HepG2 (cell line): ENCODE measurements at regions not wholly inside any gene's neighbourhood (a gene's known extent, or its start where the extent isn't known, plus 50 kb on each side); places are given as distances from the start of the nearest gene placed in this dataset.
A peak's percentile ranks its signal among the peaks of the same experiment; 100 is the strongest.

Source experiments
- CSRNP1 ChIP-seq: sonication (generic); formaldehyde crosslinking; IDR thresholded peaks from 2 replicates; pipeline ENCODE4 v1.8.1; 2023; ENCODE audit warnings: mild to moderate bottlenecking, missing genetic modification reagents
- DBP ChIP-seq: sonication (generic); formaldehyde crosslinking; IDR thresholded peaks from 2 replicates; pipeline ENCODE4 v1.4.0; 2020; ENCODE audit warnings: missing genetic modification reagents; ENCODE audit errors: not compliant biosample characterization
- GATA4 ChIP-seq: sonication (generic); IDR thresholded peaks from 2 replicates; pipeline ENCODE4 v1.6.1; 2016; ENCODE audit warnings: antibody characterized with exemption, low read depth, borderline replicate concordance
- HMG20A ChIP-seq: IDR thresholded peaks from 2 replicates; pipeline ENCODE4 v1.6.1; 2016; ENCODE audit warnings: borderline replicate concordance
- KLF16 ChIP-seq, 2 experiments: sonication (generic) in 1 of 2; formaldehyde crosslinking in 1 of 2; IDR thresholded peaks; 2 replicates each; pipeline versions ENCODE4 v1.6.1 to v1.8.0; 2016 to 2023; ENCODE audit warnings: missing genetic modification reagents in 2 of 2, missing compliant biosample characterization in 1 of 2
- NFIC ChIP-seq: IDR thresholded peaks from 2 replicates; pipeline ENCODE4 v1.6.1; 2012; ENCODE audit warnings: mild to moderate bottlenecking, low read length, inconsistent platforms
- SETDB1 ChIP-seq: sonication (generic); formaldehyde crosslinking; IDR thresholded peaks from 2 replicates; pipeline ENCODE4 v1.5.1; 2020; ENCODE audit warnings: missing genetic modification reagents, mild to moderate bottlenecking, borderline replicate concordance
- TCF12 ChIP-seq, 2 experiments: fragments of 450-650 bp in 1 of 2; sonication (generic) in 1 of 2; formaldehyde crosslinking in 1 of 2; IDR thresholded peaks; 2 replicates each; pipeline versions ENCODE4 v1.6.1 to v1.8.0; 2017 to 2022; ENCODE audit warnings: antibody characterized with exemption in 1 of 2, mild to moderate bottlenecking in 1 of 2, missing genetic modification reagents in 1 of 2, moderate library complexity in 1 of 2
- TP53 ChIP-seq: sonication (generic); formaldehyde crosslinking; conservative IDR thresholded peaks from 2 replicates; pipeline ENCODE4 v1.4.0; 2020; ENCODE audit warnings: missing genetic modification reagents
- ZBTB20 ChIP-seq: sonication (generic); formaldehyde crosslinking; IDR thresholded peaks from 2 replicates; pipeline ENCODE4 v1.8.1; 2023; ENCODE audit warnings: missing genetic modification reagents, low read depth, mild to moderate bottlenecking, borderline replicate concordance
- ZFP90 ChIP-seq: sonication (generic); formaldehyde crosslinking; IDR thresholded peaks from 2 replicates; pipeline ENCODE4 v1.8.0; 2022; ENCODE audit warnings: missing genetic modification reagents, mild to moderate bottlenecking, inconsistent platforms, borderline replicate concordance
- ZNF224 ChIP-seq: sonication (generic); formaldehyde crosslinking; IDR thresholded peaks from 2 replicates; pipeline ENCODE4 v1.5.0; 2020; ENCODE audit warnings: mild to moderate bottlenecking, missing genetic modification reagents
- ZNF292 ChIP-seq: sonication (generic); formaldehyde crosslinking; IDR thresholded peaks from 2 replicates; pipeline ENCODE4 v1.8.1; 2022; ENCODE audit warnings: mild to moderate bottlenecking, low read depth, missing genetic modification reagents, borderline replicate concordance
- ZNF407 ChIP-seq: sonication (generic); formaldehyde crosslinking; IDR thresholded peaks from one replicate; pipeline ENCODE4 v1.5.1; 2020; ENCODE audit warnings: mild to moderate bottlenecking, missing genetic modification reagents; ENCODE audit errors: not compliant biosample characterization
- ZNF503 ChIP-seq: sonication (generic); formaldehyde crosslinking; IDR thresholded peaks from 2 replicates; pipeline ENCODE4 v1.4.0; 2020; ENCODE audit warnings: missing genetic modification reagents
- ZSCAN21 ChIP-seq: sonication (generic); formaldehyde crosslinking; IDR thresholded peaks from 2 replicates; pipeline ENCODE4 v1.8.0; 2022; ENCODE audit warnings: mild to moderate bottlenecking, missing genetic modification reagents, moderate library complexity, borderline replicate concordance

GRCh38 chr17:72403713-72404209, 282.9 kb downstream of the SOX9 start (continued):
- peak; percentile 58 for TF ChIP-seq ZNF407 (CRISPR knock-in tag)
- peak; percentile 60 for TF ChIP-seq CSRNP1 (CRISPR knock-in tag)
- TF ChIP-seq ZNF224 (CRISPR knock-in tag) = no peak
- TF ChIP-seq SETDB1 (CRISPR knock-in tag) = no peak
- TF ChIP-seq TCF12 (IDR thresholded peaks at IDR 0.05) = no peak
- peak; percentile 90 for TF ChIP-seq TCF12 (CRISPR knock-in tag; IDR thresholded peaks at IDR 0.05)
- TF ChIP-seq GATA4 = peak; percentile 99
- no peak; the same call in 1 of the 2 replicates for TF ChIP-seq ZFP90
- no peak for TF ChIP-seq DBP (CRISPR knock-in tag)
- TF ChIP-seq ZBTB20 (CRISPR knock-in tag) = peak; percentile 84; the same call in 1 of the 2 replicates
- peak; percentile 89; the same call in 1 of the 2 replicates for TF ChIP-seq ZNF292 (CRISPR knock-in tag)
- peak; percentile 97 for TF ChIP-seq HMG20A (CRISPR knock-in tag)
- TF ChIP-seq NFIC = peak; percentile 96
- TF ChIP-seq ZNF503 (CRISPR knock-in tag) = peak; percentile 95
- no peak; the same call in 1 of the 2 replicates for TF ChIP-seq TP53 (CRISPR knock-in tag)
- TF ChIP-seq KLF16 (CRISPR knock-in tag; IDR thresholded peaks at IDR 0.05) = peak in 1 of 2 experiments; percentile 88; a peak in 2 of 4 replicates
- TF ChIP-seq ZSCAN21 (CRISPR knock-in tag) = 0 out of 2 replicates have a peak, but pooled peaks have one; percentile 67
